ENCODE measurements at regions not wholly inside any gene's neighbourhood (a gene's known extent, or its start where the extent isn't known, plus 50 kb on each side); places are given as distances from the start of the nearest gene placed in this dataset.

DNA sequence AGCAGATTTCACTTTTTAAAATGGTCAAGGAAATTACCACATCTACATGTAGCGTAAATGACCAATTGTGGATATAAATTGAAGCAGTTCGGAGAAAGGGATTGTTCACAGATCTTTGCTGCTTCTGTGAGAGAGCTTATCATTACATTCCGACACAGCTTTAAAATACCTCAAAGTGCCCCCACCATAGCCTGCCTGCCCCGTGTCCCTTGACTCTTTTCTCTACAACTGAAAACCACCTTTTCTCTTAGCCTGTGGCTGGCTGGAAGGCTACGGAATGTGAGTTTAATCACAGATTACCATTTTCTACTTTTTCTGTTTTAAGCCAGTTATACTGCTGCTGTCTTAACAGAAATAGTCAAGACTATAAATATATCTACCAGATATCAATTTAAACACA lies 347.2 kb upstream of the MAP3K7 start:
- no peak for DNase-seq (ENCODE audit: low read depth, low spot score)
- TF ChIP-seq, protein P1, sequence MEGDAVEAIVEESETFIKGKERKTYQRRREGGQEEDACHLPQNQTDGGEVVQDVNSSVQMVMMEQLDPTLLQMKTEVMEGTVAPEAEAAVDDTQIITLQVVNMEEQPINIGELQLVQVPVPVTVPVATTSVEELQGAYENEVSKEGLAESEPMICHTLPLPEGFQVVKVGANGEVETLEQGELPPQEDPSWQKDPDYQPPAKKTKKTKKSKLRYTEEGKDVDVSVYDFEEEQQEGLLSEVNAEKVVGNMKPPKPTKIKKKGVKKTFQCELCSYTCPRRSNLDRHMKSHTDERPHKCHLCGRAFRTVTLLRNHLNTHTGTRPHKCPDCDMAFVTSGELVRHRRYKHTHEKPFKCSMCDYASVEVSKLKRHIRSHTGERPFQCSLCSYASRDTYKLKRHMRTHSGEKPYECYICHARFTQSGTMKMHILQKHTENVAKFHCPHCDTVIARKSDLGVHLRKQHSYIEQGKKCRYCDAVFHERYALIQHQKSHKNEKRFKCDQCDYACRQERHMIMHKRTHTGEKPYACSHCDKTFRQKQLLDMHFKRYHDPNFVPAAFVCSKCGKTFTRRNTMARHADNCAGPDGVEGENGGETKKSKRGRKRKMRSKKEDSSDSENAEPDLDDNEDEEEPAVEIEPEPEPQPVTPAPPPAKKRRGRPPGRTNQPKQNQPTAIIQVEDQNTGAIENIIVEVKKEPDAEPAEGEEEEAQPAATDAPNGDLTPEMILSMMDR (IDR thresholded peaks at IDR 0.05; ENCODE audit: low read depth, low read length) = no peak
- no peak overlapping the region for H3K4me3 ChIP-seq (ENCODE audit: low read depth, low read length)
- in situ Hi-C loops (cut with HindIII; ENCODE audit: low sequenced_read_pairs) = no loop called here

DNA sequence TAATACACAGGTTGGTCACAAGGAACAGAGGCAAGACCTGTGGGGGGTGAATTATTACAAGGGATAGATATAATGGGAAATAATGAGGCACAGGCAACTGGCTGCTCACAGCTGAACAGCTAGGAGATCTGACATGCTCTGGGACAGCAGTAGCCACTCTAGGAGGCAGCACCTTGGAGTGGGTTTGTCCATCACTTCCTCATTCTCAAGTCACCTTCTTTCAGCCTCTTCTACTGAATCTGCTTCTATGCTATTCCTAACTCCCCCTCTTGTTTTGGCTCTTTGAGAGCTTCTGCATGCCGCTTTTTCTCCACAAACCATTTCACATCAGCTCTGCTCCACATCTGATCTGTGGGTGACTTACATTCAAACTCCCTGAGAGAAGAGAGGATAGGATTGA lies 345.5 kb upstream of the MAP3K7 start:
- TF ChIP-seq, protein P1 (IDR thresholded peaks at IDR 0.05; ENCODE audit: low read depth, low read length) = no peak
- DNase-seq (ENCODE audit: low read depth, low spot score) = no peak
- in situ Hi-C loops (cut with HindIII; ENCODE audit: low sequenced_read_pairs) = no loop called here
- H3K4me3 ChIP-seq (ENCODE audit: low read depth, low read length) = no peak overlapping the region

GRCh38 chr6:90928051-90928450 lies 341.2 kb upstream of the MAP3K7 start:
- in situ Hi-C loops (cut with HindIII; ENCODE audit: low sequenced_read_pairs) = no loop called here
- TF ChIP-seq, protein P1 (IDR thresholded peaks at IDR 0.05; ENCODE audit: low read depth, low read length) = no peak
- no peak for DNase-seq (ENCODE audit: low read depth, low spot score)
- H3K4me3 ChIP-seq (ENCODE audit: low read depth, low read length) = no peak overlapping the region

GRCh38 chr6:90925726-90926125 lies 338.9 kb upstream of the MAP3K7 start:
- in situ Hi-C loops (cut with HindIII; ENCODE audit: low sequenced_read_pairs) = no loop called here
- DNase-seq (ENCODE audit: low read depth, low spot score) = no peak
- no peak overlapping the region for H3K4me3 ChIP-seq (ENCODE audit: low read depth, low read length)
- TF ChIP-seq, protein P1 (IDR thresholded peaks at IDR 0.05; ENCODE audit: low read depth, low read length) = no peak

GRCh38 chr6:90922325-90922724 lies 335.5 kb upstream of the MAP3K7 start:
- H3K4me3 ChIP-seq (ENCODE audit: low read depth, low read length) = no peak overlapping the region
- in situ Hi-C loops (cut with HindIII; ENCODE audit: low sequenced_read_pairs) = no loop called here
- TF ChIP-seq, protein P1 (IDR thresholded peaks at IDR 0.05; ENCODE audit: low read depth, low read length) = no peak
- DNase-seq (ENCODE audit: low read depth, low spot score) = no peak

DNA sequence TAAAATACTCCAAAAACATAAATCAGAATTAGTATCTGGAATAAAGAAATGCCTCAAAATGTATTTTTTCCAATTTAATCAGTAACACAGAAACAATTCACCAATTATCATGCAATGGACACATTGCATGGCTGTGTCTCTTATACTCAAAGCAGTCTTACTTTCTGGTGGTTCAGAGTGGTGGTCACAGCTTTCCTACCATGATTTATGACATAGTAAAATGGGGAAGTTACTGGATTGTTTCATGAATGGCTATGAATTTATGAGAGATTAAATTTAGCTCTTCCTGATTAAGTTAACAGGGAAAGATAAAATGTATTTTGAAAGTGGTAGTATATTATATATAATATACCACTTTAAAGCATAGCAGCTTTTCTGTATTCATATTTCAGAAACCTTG lies 331.5 kb upstream of the MAP3K7 start:
- in situ Hi-C loops (cut with HindIII; ENCODE audit: low sequenced_read_pairs) = no loop called here
- DNase-seq (ENCODE audit: low read depth, low spot score) = no peak
- H3K4me3 ChIP-seq (ENCODE audit: low read depth, low read length) = no peak overlapping the region
- TF ChIP-seq, protein P1 (IDR thresholded peaks at IDR 0.05; ENCODE audit: low read depth, low read length) = no peak

- no peak for DNase-seq (ENCODE audit: low read depth, low spot score)
- TF ChIP-seq, protein P1 (IDR thresholded peaks at IDR 0.05; ENCODE audit: low read depth, low read length) = no peak
- in situ Hi-C loops (cut with HindIII; ENCODE audit: low sequenced_read_pairs) = no loop called here
- H3K4me3 ChIP-seq (ENCODE audit: low read depth, low read length) = no peak overlapping the region
Observed at GRCh38 chr6:90917376-90917775, 330.5 kb upstream of the MAP3K7 start.

Measured in astrocyte of the spinal cord (primary cell).